GM10248 (cell line): ENCODE measurements at regions not wholly inside any gene's neighbourhood (a gene's known extent, or its start where the extent isn't known, plus 50 kb on each side); places are given as distances from the start of the nearest gene placed in this dataset.
A peak's percentile ranks its signal among the peaks of the same experiment; 100 is the strongest.
"Not testable (repeated sequence)": the region's sequence is repeated elsewhere in the genome, so short reads cannot be mapped to it uniquely, and the experiment has no call there.

Source experiments
- CTCF ChIA-PET: fragments of 300-600 bp; sonication (Branson Sonifier 250); formaldehyde crosslinking; extraction: SDS; loops from one replicate; lab custom pipeline; 2021; ENCODE audit warnings: antibody characterized with exemption; lab: Yijun Ruan, JAX
- POLR2A ChIA-PET: fragments of 350-650 bp; sonication (Branson Sonifier 250); formaldehyde crosslinking; extraction: SDS; loops from one replicate; lab custom pipeline; 2020; ENCODE audit warnings: antibody characterized with exemption; lab: Yijun Ruan, JAX
- DNase-seq: peaks from one replicate; pipeline ENCODE4 v3.0.0; 2012; ENCODE audit errors: extremely low spot score
- TF ChIP-seq, protein P1 (sequence below): IDR thresholded peaks from 2 replicates; pipeline ENCODE4 v1.5.1; 2012; ENCODE audit warnings: mild to moderate bottlenecking, low read depth; ENCODE audit errors: extremely low read depth, missing control alignments, control extremely low read depth

- CTCF ChIA-PET: no interaction called here
- TF ChIP-seq, protein P1, sequence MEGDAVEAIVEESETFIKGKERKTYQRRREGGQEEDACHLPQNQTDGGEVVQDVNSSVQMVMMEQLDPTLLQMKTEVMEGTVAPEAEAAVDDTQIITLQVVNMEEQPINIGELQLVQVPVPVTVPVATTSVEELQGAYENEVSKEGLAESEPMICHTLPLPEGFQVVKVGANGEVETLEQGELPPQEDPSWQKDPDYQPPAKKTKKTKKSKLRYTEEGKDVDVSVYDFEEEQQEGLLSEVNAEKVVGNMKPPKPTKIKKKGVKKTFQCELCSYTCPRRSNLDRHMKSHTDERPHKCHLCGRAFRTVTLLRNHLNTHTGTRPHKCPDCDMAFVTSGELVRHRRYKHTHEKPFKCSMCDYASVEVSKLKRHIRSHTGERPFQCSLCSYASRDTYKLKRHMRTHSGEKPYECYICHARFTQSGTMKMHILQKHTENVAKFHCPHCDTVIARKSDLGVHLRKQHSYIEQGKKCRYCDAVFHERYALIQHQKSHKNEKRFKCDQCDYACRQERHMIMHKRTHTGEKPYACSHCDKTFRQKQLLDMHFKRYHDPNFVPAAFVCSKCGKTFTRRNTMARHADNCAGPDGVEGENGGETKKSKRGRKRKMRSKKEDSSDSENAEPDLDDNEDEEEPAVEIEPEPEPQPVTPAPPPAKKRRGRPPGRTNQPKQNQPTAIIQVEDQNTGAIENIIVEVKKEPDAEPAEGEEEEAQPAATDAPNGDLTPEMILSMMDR: no peak
These were observed 163.2 kb upstream of the INTU start for GRCh38 chr4:127469542-127469941.

DNA sequence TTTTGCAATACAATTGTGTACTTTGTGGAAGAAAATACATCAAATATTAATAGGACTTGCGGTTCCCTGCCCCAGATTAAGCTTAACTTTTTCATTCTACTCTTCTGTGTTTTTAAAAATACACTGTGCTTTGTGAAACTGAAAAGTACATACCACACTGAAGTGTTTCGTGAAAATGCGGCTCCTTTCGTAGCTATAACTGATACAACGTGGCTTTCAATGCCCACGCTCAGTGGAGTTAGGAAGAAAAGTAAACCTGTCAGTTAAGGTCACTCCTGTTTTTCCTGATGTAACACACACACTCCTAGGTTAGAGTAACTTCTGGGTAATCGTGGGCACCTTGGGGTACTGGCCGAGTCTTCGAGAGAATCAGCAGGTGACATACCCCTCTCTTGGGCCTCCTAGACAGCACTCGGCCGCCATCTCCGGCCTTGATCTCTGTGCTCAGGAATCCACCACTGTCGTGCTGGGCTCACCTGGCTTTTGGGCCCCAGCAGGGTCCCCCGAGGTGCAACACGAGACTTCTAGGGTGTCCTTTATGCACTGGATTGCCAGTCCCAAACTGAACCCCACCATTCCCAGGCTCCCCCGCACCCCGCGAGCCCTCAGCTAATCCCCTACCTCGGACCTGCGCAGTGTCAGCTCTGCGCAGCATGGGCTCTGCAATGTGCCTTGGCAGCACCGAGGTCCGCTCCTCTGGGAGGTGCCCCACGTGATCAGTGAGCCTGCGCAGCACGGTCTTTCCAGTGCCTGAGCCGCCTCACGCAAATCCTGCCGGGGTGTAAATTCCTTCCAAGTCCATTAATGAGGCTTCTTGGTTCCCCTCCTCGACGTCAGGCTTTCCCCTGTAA is 162.6 kb upstream of the INTU start:
- ChIA-PET POLR2A (no interaction called here), CTCF (no interaction called here)
- TF ChIP-seq, protein P1: no peak
- DNase-seq: no peak

More at GRCh38 chr4:127469542-127469941, 163.2 kb upstream of the INTU start:
- POLR2A ChIA-PET: no interaction called here
- DNase-seq: no peak

GRCh38 chr4:127478271-127478670 is 154.5 kb upstream of the INTU start:
- POLR2A ChIA-PET, DNase-seq, CTCF ChIA-PET: not testable (repeated sequence)

GRCh38 chr4:127479031-127479622 is 153.6 kb upstream of the INTU start:
- DNase-seq: no peak
- CTCF ChIA-PET: no interaction called here

GRCh38 chr4:127482049-127482448 is 150.7 kb upstream of the INTU start:
- ChIA-PET POLR2A (no interaction called here), CTCF (interaction anchor here (1.9 kb wide), 1 partner anchor 12 kb away, joined by 3 read pairs; no protein-coding TSS in a partner anchor)
- DNase-seq: no peak
- TF ChIP-seq, protein P1: no peak

More at GRCh38 chr4:127479031-127479622, 153.6 kb upstream of the INTU start:
- POLR2A ChIA-PET: no interaction called here
- TF ChIP-seq, protein P1: peak; percentile 47

DNA sequence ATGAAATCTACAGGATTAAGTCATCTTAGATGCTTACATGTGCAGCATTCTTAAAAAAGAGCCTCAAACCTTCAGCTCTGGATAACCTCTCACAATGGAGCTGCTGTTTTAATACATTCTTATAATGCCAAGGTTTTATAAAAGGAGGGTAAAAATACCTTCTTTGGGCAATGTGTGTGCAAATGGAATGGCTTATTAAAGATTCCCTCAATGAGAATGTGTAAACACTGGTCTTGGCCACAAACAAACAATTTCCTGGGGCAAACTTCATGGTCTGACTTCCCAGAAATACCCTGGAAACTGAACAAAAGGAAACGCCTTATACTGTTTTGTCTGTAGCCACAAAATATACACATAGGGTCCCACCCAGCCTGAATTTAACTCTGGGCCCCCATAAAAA is 148.6 kb upstream of the INTU start:
- DNase-seq: no peak
- POLR2A ChIA-PET: no interaction called here
- TF ChIP-seq, protein P1: no peak
- CTCF ChIA-PET: no interaction called here

DNA sequence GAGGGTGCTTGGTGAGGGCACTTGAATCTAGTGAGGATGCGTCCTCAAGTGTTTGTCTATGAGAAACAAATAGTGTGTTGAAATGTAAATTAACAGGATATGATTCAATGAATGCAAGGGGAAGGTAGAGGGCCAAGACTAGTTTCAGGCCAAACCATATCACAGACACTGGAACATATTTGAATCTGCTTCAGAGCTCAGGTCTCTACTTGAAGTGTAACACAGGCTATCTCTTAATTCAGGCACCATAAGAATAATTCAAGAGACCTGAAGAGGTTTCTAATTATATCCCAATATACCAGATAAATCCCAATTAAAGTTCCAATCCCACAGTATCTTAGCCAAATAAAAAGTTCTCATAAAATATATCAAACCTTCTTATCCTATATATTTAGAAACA is 146.5 kb upstream of the INTU start:
- CTCF ChIA-PET: no interaction called here

More for the DNA sequence above, 146.5 kb upstream of the INTU start:
- TF ChIP-seq, protein P1: no peak
- POLR2A ChIA-PET: no interaction called here
- no peak for DNase-seq
